ENCODE measurements at regions not wholly inside any gene's neighbourhood (a gene's known extent, or its start where the extent isn't known, plus 50 kb on each side); places are given as distances from the start of the nearest gene placed in this dataset.

- DNase-seq (ENCODE audit: low spot score in 2 of 2, unreplicated experiment in 2 of 2): no peak
- TF ChIP-seq CTCF (IDR thresholded peaks at IDR 0.05; ENCODE audit: unreplicated experiment): no peak
- Mint-ChIP-seq H3K4me3 (no peak overlapping the region), H3K27me3 (ENCODE audit: low read depth) (no peaks in the 10 kb centered on the region), H3K36me3 (no peaks in the 10 kb centered on the region), H3K4me1 (peaks cover 4% of the 10 kb centered on the region), H3K9me3 (peaks cover 9% of the 10 kb centered on the region), H3K27ac (no peak overlapping the region)
These were observed 480.8 kb downstream of the CDH2 start for GRCh38 chr18:27696148-27696547.

- Mint-ChIP-seq H3K27ac (peak overlapping the region; percentile 74), H3K9me3 (peaks cover 9% of the 10 kb centered on the region), H3K4me3 (no peak overlapping the region), H3K27me3 (ENCODE audit: low read depth) (no peaks in the 10 kb centered on the region), H3K36me3 (no peaks in the 10 kb centered on the region), H3K4me1 (peaks cover 4% of the 10 kb centered on the region)
- TF ChIP-seq CTCF (IDR thresholded peaks at IDR 0.05; ENCODE audit: unreplicated experiment): no peak
- DNase-seq (ENCODE audit: low spot score in 2 of 2, unreplicated experiment in 2 of 2): no peak
These were observed 481.4 kb downstream of the CDH2 start for GRCh38 chr18:27695503-27695902.

- no peak for TF ChIP-seq CTCF (IDR thresholded peaks at IDR 0.05; ENCODE audit: unreplicated experiment)
- Mint-ChIP-seq H3K9me3 (peaks cover 9% of the 10 kb centered on the region), H3K36me3 (no peaks in the 10 kb centered on the region), H3K27me3 (ENCODE audit: low read depth) (no peaks in the 10 kb centered on the region), H3K4me1 (peaks cover 4% of the 10 kb centered on the region), H3K4me3 (no peak overlapping the region), H3K27ac (no peak overlapping the region)
- no peak for DNase-seq (ENCODE audit: low spot score in 2 of 2, unreplicated experiment in 2 of 2)
These were observed 481.9 kb downstream of the CDH2 start for GRCh38 chr18:27695052-27695451.

GRCh38 chr18:27688581-27688980, 488.3 kb downstream of the CDH2 start:
- no peak for TF ChIP-seq CTCF (IDR thresholded peaks at IDR 0.05; ENCODE audit: unreplicated experiment)
- Mint-ChIP-seq H3K27ac (no peak overlapping the region), H3K9me3 (peaks cover 9% of the 10 kb centered on the region), H3K4me1 (no peaks in the 10 kb centered on the region), H3K36me3 (no peaks in the 10 kb centered on the region), H3K4me3 (no peak overlapping the region), H3K27me3 (ENCODE audit: low read depth) (no peaks in the 10 kb centered on the region)
- no peak for DNase-seq (ENCODE audit: low spot score in 2 of 2, unreplicated experiment in 2 of 2)

GRCh38 chr18:27687351-27687979, 489.5 kb downstream of the CDH2 start:
- no peak overlapping the region for H3K27ac Mint-ChIP-seq
- H3K4me1 Mint-ChIP-seq: no peaks in the 10 kb centered on the region
- H3K4me3 Mint-ChIP-seq: no peak overlapping the region
- H3K36me3 Mint-ChIP-seq: no peaks in the 10 kb centered on the region
- TF ChIP-seq CTCF (IDR thresholded peaks at IDR 0.05; ENCODE audit: unreplicated experiment): no peak
- DNase-seq (ENCODE audit: low spot score in 2 of 2, unreplicated experiment in 2 of 2): no peak
- peaks cover 5% of the 10 kb centered on the region for H3K9me3 Mint-ChIP-seq
- no peaks in the 10 kb centered on the region for H3K27me3 Mint-ChIP-seq (ENCODE audit: low read depth)

Measured in mesothelial cell of epicardium (in vitro differentiated cells).